ENCODE measurements at regions not wholly inside any gene's neighbourhood (a gene's known extent, or its start where the extent isn't known, plus 50 kb on each side); places are given as distances from the start of the nearest gene placed in this dataset.

- TF ChIP-seq EZH2 (IDR thresholded peaks at IDR 0.05; ENCODE audit: low read depth, low read length, severe bottlenecking) = no peak
- TF ChIP-seq JUND (IDR thresholded peaks at IDR 0.05; ENCODE audit: low read length) = no peak
- no peak for TF ChIP-seq HDAC6 (IDR thresholded peaks at IDR 0.05; ENCODE audit: low read depth, low read length)
- no peak for TF ChIP-seq CHD2 (IDR thresholded peaks at IDR 0.05; ENCODE audit: low read length)
- TF ChIP-seq TCF12 (IDR thresholded peaks at IDR 0.05; ENCODE audit: low read depth, low read length) = no peak
- no peak for TF ChIP-seq YY1 (IDR thresholded peaks at IDR 0.05; ENCODE audit: low read depth, low read length)
- no peak for TF ChIP-seq TEAD4 (IDR thresholded peaks at IDR 0.05; ENCODE audit: low read depth, low read length)
- no peak for TF ChIP-seq CHD7 (IDR thresholded peaks at IDR 0.05; ENCODE audit: insufficient replicate concordance, low read length)
- no peak for TF ChIP-seq CEBPB (IDR thresholded peaks at IDR 0.05; ENCODE audit: low read depth, low read length)
- TF ChIP-seq USF2 (IDR thresholded peaks at IDR 0.05; ENCODE audit: low read length) = no peak
- TF ChIP-seq NANOG (IDR thresholded peaks at IDR 0.05; ENCODE audit: insufficient read depth, low read depth, low read length, poor library complexity, severe bottlenecking) = no peak
- TF ChIP-seq SP2 (IDR thresholded peaks at IDR 0.05; ENCODE audit: low read length) = no peak
Observed at GRCh38 chr9:89661391-89661949, 56.7 kb downstream of the GADD45G start (continued).

Data from H1 (cell line).